ENCODE measurements at regions not wholly inside any gene's neighbourhood (a gene's known extent, or its start where the extent isn't known, plus 50 kb on each side); places are given as distances from the start of the nearest gene placed in this dataset.

DNA sequence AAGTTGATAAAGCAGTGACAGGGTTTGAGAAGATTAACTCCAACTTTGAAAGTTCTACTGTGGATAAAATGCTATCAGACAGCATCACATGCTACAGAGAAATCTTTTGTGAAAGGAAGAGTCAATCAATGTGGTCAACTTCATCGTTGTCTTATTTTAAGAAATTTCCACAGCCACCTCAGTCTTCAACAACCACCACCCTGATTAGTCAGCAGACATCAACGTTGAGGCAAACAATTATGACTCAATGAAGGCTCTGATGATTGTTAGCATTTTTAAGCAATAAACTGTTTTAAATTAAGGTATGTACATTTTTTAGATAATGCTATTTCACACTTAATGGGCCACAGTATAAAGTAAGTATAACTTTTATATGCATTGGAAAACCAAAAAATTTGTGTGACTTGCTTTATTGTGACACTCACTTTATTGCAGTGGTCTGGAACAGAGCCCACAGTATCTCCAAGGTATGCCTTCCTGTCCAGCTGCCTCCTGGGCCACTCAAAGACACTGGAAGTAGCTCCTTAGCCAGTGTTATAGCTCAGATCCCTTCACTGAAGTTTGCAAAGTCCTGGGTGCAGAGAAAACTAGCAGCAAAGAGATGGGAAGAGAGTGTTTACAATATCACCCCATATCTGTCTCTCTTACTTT, 293.1 kb downstream of the ARHGAP12 start:
- no peak for FAIRE-seq
- Histone ChIP-seq H3K9me3 (ENCODE audit: control insufficient read depth in 2 of 3, insufficient read depth in 1 of 3, low read length in 3 of 3) (no peaks in the 10 kb centered on the region), H3K9ac (ENCODE audit: low read length in 3 of 3) (no peak overlapping the region), H3K27ac (ENCODE audit: low read depth in 2 of 2, low read length in 2 of 2) (no peak overlapping the region), H3K27me3 (ENCODE audit: control insufficient read depth, insufficient read depth, low read length) (no peaks in the 10 kb centered on the region), H3K4me3 (ENCODE audit: low read length in 3 of 3) (no peak overlapping the region), H3K4me1 (ENCODE audit: control insufficient read depth in 2 of 3, insufficient read depth in 2 of 3, low read depth in 1 of 3, low read length in 3 of 3) (no peaks in the 10 kb centered on the region), H3K36me3 (ENCODE audit: control insufficient read depth in 2 of 3, insufficient read depth in 3 of 3, low read length in 3 of 3) (no peaks in the 10 kb centered on the region)
- intact Hi-C loops (cut with DNase I) = no loop called here
- TF ChIP-seq, protein P1, sequence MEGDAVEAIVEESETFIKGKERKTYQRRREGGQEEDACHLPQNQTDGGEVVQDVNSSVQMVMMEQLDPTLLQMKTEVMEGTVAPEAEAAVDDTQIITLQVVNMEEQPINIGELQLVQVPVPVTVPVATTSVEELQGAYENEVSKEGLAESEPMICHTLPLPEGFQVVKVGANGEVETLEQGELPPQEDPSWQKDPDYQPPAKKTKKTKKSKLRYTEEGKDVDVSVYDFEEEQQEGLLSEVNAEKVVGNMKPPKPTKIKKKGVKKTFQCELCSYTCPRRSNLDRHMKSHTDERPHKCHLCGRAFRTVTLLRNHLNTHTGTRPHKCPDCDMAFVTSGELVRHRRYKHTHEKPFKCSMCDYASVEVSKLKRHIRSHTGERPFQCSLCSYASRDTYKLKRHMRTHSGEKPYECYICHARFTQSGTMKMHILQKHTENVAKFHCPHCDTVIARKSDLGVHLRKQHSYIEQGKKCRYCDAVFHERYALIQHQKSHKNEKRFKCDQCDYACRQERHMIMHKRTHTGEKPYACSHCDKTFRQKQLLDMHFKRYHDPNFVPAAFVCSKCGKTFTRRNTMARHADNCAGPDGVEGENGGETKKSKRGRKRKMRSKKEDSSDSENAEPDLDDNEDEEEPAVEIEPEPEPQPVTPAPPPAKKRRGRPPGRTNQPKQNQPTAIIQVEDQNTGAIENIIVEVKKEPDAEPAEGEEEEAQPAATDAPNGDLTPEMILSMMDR (IDR thresholded peaks at IDR 0.05; ENCODE audit: borderline replicate concordance, extremely low read depth, insufficient read depth) = no peak
- DNase-seq = no peak

DNA sequence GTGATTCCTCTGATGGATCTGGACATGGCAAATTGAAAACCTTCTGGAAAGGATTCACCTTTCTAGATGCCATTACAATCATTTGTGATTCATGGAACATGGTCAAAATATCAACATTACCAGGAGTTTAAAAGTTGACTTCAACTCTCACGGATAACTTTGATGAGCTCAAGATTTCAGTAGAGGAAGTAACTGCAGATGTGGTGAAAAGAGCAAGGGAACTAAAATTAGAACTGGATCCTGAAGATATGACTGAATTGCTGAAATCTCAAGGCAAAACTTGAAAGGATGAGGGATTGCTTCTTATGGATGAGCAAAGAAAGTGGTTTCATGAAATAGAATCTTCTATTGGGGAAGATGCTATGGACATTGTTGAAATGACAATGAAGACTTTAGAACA, 293.6 kb downstream of the ARHGAP12 start:
- intact Hi-C loops (cut with DNase I) = no loop called here
- FAIRE-seq = no peak

DNA sequence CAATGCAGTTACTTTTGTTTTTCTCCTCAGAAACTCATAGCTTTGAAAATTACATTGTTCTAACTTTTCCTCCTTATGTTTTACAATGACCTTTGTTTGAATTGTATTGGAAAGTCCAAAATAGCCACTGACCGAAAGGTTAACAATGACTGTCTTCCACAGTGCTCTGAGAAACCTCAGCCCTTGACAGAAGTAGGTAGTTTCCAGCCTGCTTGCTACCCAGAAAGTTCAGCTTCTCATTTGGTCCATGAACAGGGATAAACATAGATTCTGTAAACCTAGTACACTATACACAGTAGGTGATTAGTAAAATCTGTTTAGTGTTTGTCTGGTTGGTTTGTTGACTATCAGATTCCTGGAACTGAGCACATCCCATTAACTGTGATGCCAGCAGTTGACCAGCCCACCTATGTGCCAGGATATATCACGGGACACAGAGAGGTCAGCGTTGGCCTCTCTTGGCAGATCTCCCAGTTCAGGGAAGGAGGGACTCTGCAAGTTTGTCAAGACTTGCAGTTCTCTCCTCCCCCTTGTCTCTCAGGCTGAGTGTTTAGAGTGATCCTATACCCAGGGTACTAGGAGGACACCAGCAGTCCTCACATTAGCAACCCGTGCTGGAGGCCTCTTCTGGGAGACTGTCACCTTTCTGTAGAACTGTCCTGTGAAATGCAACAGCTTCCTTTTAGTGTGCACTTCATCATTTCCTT, 297.6 kb downstream of the ARHGAP12 start:
- intact Hi-C loops (cut with DNase I) = no loop called here
- FAIRE-seq (no peak), DNase-seq (no peak)
- Histone ChIP-seq H3K9ac (ENCODE audit: low read length in 3 of 3) (no peak overlapping the region), H3K4me3 (ENCODE audit: low read length in 3 of 3) (no peak overlapping the region), H3K4me1 (ENCODE audit: control insufficient read depth in 2 of 3, insufficient read depth in 2 of 3, low read depth in 1 of 3, low read length in 3 of 3) (no peaks in the 10 kb centered on the region), H3K9me3 (ENCODE audit: control insufficient read depth in 2 of 3, insufficient read depth in 1 of 3, low read length in 3 of 3) (peaks cover 0 to 7% (median 0%) of the 10 kb centered on the region in 3 donors), H3K36me3 (ENCODE audit: control insufficient read depth in 2 of 3, insufficient read depth in 3 of 3, low read length in 3 of 3) (no peaks in the 10 kb centered on the region), H3K27ac (ENCODE audit: low read depth in 2 of 2, low read length in 2 of 2) (no peak overlapping the region), H3K27me3 (ENCODE audit: control insufficient read depth, insufficient read depth, low read length) (no peaks in the 10 kb centered on the region)
- TF ChIP-seq, protein P1 (IDR thresholded peaks at IDR 0.05; ENCODE audit: borderline replicate concordance, extremely low read depth, insufficient read depth) = no peak

More for the DNA sequence above, 293.6 kb downstream of the ARHGAP12 start:
- Histone ChIP-seq H3K9ac (ENCODE audit: low read length in 3 of 3) (no peak overlapping the region), H3K9me3 (ENCODE audit: control insufficient read depth in 2 of 3, insufficient read depth in 1 of 3, low read length in 3 of 3) (no peaks in the 10 kb centered on the region), H3K27me3 (ENCODE audit: control insufficient read depth, insufficient read depth, low read length) (no peaks in the 10 kb centered on the region), H3K27ac (ENCODE audit: low read depth in 2 of 2, low read length in 2 of 2) (no peak overlapping the region), H3K4me3 (ENCODE audit: low read length in 3 of 3) (no peak overlapping the region), H3K36me3 (ENCODE audit: control insufficient read depth in 2 of 3, insufficient read depth in 3 of 3, low read length in 3 of 3) (no peaks in the 10 kb centered on the region), H3K4me1 (ENCODE audit: control insufficient read depth in 2 of 3, insufficient read depth in 2 of 3, low read depth in 1 of 3, low read length in 3 of 3) (no peaks in the 10 kb centered on the region)
- TF ChIP-seq, protein P1 (IDR thresholded peaks at IDR 0.05; ENCODE audit: borderline replicate concordance, extremely low read depth, insufficient read depth) = no peak
- DNase-seq = no peak
